ENCODE measurements at regions not wholly inside any gene's neighbourhood (a gene's known extent, or its start where the extent isn't known, plus 50 kb on each side); places are given as distances from the start of the nearest gene placed in this dataset.

DNA sequence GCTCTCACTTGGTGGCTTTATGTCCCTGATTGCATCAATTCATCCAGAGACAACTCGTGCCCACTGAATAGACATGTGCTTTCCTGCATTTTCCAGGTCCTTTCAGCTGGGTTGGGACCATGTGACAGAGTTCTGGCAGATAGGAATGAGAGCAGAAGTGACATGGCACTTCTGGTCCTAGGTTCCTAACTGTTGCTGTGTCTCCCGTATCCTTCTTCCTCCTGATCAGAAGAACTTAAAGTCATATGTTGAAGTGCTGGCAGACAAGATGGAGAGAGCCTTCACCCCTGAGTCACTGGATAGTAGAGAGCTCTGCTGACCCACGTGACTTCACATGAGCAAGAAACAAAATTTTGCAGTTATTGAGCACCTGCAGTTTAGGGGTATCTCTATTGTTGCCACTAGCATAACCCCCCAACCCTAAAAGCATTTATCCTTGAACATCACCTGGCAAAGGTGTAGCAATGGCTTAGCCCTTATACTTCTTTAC, 80.0 kb downstream of the NREP start:
- DNase-seq: no peak

DNA sequence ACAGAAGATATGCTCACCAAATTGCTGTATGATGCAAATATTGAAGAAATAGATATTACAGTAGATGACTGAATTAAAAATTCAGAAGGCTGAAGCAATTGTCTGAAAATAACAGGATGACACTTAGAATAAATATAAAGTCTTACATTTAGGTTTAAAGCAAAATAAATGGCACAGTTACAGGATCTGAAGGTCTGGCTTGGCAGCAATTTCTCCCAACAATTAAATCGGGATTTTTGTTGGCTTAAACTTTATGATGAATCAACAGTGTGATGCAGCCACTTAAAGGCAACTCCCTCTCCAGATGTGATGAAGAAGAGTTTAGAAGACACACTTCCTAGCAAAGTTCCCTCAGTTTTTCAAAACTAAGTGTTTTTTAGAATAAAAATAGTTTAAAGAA, 80.5 kb downstream of the NREP start:
- DNase-seq: no peak

DNA sequence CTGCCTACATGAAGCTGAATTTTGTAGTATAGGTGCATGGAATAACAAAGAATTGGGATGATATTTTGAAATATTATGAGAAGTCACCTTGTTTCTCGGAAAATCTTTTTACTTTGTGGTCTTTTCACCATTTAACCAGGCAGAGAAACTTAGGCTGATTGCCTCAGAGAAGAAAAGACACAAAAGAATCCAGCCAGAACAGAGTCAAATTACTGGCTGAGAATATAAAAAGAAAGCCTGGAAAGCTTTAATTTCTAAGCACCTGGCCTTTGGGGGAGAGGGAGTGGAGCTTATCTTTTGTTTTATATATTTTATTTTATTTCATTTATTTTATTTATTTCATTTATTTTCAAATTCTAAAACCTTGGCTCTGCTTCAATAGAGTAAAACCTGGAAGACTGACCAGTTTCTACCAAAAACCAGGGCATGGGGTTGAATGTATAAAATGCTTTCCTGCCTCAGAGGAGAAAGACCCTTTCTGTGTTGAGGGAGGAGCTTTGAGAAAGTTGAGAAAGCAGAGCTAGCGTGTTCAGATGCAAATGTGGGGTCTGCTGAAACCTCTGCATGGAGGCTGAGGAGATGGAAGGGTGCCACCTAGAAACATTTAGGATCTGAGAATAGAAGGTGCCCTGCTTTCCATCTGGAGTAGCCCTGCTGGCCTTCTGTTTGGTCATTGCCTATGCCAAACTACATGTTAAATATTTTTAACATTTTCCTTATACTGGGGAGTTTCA, 81.6 kb downstream of the NREP start:
- no peak for DNase-seq

DNA sequence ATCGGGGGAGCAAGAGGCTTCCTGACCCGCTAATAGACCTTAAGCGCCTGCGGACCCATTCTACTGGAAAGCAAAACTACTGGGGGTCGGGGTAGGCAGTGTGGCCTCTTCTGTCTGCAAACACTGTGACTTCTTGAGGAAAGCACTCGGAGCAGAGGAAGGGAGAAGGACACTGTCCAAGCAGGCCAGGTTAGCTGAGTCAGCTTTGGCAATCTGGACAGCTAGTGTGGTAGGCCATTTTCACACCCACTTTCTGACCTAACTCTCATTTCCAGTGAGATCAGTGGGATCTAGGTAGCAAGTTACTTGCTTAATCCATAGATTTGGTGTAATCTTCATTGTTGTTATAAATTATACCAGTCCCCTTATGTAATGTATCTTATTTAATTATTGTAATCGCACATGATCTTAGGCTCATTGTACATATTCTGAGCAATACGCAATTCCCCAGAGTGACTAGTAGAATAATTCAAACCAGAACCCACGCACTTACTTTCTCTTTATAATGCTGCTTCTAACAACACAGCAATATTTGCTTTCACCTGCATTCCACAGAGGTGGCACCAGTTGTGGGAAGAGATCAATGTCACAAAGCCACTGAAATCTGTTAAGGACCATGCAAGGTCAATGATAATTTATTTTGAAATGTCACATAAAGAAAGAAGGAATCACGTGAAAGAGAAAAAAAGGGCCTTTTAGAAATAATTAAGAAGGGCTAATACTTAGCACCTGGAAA, 82.9 kb downstream of the NREP start:
- no peak for DNase-seq

DNA sequence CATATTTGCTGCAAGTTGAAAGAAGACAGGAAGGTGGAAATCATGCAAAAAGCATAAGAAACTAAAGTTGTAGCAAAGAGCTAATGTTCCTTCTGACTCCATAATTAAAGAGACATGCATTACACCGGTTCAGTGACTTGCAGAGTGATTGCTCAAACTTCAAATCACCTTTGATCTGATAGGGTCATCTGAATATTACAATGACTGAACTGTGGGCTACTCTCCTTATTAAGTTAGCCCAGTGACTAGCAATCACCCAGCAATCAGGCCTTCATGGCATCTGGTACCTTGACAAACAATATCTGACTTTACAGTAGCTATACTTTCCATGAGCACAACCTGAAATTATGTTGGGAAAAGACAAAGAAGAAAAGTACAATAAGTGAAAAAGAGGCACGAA, 84.9 kb downstream of the NREP start:
- no peak for DNase-seq

DNA sequence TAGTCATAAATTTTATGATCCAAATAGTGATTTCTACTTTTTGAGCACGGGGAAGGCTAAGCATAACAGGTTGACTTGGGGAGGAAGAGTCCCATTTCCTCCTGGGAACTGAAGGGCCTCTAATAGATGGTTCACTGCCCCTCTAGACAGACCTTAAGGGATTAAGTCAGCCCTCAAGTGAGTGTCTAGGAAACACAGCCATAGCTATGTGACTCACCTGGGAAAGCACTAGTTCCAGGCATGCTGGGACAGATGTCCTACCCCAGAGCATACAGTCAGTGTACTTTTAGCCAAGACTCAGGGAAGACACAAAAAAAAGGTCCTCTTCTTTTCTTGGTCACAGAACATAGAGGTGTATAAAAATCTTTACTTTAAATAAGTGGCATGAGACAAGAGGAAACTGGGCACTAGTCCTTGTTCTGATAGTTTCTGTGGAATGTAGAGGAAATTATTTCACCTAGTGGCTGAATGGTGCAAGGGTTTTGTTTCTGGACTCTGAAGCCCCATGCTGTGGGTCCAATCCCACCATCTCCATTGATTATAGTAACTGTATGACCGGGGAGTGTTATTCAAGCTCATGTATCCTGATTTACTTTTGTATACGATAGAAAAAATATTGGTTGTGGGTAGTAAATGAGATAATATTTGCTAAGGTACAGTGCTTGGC, 86.0 kb downstream of the NREP start:
- no peak for DNase-seq

DNA sequence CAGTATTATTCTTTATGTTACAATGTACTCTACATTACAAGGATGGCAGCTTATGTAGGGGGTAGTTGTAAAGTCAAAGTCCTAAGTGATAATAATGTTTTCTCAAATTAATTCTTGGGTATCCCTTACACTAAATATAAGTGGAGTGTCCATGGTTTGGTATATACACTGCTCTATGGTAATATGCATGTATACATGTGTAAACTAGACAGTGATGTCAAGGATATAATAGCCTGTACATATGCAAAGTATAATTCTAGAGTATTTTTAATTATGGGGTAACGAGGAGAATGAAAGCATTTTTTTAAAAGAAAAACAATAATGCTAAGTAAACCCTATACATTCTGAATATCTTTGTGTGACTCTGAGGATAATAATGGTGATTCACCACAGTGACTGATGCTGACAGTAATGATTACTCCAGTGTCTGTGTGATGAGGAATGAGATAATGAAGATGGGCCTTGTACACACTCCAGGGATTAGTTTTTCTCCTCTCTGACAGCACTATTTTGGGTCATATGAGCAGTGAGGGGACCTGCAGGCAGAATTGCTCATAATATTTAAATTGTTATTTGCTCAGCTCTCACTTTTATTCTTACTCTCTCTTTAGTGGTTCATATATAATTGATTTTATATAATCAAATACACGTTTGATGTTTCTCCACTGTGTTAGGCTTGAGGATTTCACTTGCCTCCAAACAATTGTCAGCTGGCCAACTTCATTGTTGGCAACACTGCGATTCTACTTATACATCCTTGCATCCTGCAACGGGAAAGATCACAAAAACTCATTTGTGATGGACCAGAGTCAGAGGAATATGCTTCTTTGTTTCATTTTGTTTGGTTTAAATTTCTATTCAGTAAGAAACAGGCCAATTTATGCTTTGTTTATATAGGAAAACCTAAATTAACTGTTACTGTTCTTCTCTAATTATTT, 88.2 kb downstream of the NREP start:
- no peak for DNase-seq

DNA sequence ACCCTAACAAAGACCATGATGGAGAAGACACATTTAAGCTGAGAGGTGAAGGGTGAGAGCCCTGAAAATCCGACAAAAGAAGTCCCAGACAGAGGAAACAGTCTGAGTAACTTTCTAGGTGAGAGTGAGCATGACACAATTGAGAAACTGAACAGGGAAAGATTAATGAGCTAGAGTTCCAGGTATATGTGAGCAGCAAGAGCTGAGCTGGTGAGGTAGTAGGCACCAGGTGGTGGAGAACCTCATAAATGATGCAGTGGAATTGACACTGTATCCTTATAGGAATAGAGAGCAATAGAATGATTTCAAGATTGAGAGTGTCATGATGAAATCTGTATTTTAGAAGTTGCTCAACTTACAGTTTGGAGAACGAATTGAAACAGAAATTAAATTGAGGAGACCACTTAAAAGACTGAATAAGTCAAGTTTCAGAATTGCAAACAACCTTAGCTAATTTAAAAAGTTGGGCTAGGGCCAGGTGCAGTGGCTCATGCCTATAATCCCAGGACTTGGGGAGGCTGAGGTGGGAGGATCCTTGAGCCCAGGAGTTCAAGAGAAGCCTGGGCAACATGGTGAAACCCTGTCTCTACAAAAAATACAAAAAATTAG, 89.8 kb downstream of the NREP start:
- DNase-seq: no peak

DNA sequence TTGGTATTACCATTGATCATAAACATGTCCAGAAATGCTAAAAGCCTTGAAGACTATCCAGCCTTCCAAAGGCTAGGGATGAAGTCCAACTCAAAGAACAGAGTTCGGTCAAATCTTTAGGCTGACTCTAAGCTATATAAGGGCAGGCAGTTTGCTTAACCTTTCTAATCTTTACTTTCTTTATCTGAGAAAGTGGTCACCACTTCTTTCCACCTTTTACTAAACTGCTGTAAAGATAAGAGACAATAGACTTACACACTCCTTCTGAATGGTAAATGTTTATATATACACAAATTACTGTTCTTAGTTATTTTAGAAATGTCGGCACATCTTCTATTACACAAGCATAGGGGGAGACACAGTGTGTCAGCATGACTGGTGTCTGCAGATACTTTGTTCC, 100.4 kb downstream of the NREP start:
- DNase-seq: no peak

DNA sequence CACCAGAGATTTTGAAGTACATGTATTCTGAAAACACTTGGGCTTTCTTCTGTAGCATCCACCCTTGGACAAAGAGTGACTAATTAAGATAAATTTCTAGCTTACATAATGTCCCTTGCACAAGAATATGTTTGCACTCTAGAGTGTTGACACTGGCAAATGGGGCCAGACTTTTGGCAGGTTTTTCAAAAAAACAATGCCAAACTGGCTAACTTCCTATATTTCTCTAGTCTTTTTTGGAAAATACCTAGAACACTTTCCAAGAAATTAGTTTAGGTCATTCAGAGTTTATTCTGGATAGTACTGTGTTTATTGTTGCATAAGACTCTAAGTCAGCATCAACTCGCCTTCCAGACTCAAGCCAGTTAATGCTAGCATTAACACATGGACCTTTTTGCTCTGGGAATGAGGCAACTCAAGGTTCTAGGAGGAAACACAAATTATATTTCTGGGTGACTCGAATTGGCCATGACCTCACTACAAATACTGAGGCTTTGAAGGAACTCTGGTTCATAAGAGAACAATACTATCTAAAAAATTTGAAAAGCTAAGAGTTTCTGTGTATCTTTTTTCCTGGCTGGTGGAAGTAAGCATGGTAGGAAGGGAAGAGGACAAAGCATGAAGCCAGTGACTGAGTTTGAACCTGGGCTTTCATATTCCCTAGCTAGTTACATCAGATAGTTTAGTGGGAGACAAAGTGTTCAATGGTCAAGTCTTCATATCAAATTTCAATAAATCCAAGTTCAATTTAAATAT, 101.6 kb downstream of the NREP start:
- no peak for DNase-seq

DNA sequence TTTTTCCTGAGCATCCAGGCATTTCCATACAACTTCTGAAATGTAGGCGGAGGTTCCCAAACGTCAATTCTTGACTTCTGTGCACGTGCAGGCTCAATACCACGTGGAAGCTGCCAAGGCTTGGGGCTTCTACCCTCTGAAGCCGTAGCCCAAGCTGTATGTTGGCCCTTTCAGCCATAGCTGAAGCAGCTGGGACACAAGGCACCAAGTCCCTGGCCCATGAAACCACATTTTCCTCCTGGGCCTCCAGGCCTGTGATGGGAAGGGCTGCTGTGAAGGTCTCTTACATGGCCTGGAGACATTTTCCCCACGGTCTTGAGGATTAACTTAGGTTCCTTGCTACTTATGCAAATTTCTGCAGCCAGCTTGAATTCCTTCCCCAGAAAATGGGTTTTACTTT, 103.6 kb downstream of the NREP start:
- no peak for DNase-seq

DNA sequence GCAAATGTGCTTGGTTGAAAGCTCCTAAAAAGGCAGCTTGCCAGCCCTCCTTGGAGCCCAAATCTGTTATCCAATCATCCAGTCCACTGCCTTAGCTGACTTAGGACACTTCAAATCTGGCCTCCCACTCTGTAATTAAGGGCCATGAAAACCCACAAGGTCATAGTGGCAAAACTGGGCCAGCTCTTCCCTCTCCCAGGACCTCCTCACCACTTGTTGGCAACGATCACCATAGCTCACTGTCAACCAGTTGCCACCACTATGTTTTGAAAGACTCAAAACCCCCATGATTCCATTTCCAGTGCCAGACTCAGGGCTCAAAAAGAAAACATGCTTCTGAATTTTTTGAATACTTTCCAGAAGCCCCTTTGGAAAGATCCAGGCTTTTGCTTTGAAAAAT, 107.5 kb downstream of the NREP start:
- no peak for DNase-seq

DNA sequence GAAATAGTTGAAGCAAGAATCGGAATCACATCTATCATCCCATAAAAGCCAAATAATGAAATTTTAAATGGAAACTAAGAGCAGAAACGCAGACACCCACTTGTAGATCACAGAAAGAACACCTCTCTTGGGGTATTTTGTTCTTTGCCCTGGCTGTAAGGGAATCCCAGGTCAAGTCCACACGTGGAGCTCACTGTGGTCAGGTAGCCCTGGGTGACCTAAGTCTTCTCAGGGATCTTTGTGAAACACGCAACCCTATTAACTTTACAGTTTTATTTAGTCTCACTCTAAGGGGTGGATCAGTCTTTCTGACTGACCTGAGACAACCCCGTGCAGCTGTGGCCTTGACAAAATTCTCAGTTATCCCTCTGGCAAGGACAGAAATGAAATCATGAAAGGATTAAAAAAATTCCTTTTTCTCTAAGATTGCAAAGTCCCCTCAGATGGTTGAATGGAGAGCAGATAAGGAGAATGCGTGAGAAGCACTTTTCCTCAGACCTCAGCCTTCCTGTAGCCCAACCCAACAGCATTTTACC, 111.6 kb downstream of the NREP start:
- DNase-seq: no peak

DNA sequence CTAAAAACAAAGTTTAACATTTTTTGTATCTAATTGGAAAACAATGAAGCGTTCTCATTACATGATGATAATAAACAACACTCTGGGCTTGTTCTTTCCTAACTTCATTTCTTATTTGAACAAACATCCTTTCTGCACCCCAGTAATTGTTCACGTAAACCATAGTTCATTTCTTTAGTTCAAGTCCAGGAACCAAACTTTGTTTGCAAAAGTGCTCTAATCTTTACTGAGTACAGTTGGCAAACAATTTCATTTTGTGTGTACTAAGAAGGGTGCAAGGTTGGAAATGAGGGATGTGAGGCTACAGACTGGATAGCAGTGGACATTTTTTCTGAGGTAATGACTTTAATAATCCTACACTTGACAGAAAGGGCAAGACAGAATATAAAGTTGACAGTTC, 113.5 kb downstream of the NREP start:
- no peak for DNase-seq

DNA sequence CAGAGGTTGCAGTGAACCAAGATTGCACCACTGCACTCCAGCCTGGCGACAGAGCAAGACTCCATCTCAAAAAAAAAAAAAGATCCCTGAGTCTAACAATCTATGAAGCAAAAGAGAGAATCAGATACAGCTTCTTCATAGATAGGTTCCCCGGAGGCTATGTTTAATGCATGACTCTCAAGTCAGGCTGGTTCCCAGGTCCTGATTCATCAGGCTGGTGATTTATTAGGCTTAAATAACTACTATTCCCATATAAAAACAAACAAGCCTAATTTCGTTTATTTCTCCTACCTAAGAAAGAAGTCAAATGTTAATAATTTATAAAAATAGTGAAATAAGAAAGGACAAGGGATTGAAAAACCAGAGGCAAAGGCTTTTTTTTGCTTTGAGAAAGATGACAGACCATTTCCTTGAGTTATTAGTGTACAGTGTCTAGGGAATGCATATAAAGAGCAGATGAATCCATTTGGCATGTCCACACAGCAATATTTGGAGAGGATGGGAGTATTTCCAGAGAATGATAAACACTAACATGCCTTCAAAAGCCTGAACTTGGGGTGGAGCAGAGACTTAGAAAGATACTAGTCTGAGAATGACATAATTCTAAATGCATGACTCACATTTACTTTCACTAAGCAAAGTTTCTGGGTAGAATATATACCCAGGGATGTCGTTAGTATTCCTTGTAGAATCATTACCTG, 115.3 kb downstream of the NREP start:
- no peak for DNase-seq

DNA sequence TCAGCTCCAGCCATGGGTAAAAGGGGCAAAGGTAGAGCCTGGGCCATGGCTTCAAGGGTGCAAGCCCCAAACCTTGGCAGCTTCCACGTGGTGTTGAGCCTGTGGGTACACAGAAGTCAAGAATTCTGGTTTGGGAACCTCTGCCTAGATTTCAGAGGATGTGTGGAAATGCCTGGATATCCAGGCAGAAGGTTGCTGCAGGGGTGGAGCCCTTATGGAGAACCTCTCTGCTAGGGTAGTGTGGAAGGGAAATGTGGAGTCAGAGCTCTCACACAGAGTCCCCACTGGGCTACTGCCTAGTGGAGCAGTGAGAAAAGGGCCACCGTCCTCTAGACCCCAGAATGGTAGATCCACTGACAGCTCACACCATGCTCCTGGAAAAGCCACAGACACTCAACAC, 117.1 kb downstream of the NREP start:
- DNase-seq: no peak

DNA sequence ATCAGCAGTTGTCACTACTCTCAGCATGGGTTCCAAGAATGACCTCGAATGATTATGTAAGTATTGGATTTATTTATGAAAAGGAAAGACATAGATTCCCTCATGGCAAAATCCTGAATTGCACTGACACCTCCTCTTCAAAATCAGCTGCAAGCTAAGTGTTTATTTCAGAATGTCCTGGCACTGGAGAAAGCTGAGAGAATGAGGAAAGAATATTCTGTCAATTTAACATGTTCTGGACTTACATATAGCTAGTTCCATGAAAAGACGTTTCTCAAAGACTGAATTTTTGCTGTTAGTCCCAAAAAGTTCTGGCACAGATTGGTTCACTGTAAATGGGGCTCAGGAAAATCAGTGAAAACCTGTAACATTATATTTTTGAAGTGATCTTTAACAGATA, 120.3 kb downstream of the NREP start:
- DNase-seq: no peak

DNA sequence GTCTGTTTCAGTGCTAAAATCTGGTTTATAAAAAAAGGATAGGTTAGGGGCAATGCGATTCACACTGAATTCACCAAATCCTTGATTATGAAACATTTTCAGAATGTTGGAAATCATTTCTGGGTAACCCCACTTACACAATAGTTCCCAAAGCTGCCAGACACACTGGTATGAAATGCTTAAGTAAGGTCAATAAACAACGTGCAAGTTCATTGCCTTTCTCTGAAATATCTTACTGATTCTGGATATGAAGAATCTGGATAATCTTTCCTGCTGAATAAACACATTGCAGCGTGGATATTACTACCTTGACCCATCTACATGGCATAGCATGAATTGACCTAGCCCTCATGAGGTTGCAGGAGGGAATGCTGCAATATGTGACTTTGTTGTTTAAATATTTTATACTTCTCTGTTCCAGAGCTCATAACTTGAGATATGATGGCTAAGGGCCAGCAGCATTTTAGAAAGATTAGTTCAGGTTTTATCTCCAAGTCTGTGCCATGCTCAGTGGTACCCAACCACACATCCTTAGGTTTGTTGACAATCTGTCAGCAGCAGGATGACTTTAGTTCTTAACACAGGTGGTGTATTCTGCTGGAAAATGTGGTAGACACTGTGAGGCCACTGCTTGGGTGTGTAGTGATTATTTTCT, 121.0 kb downstream of the NREP start:
- DNase-seq: no peak

DNA sequence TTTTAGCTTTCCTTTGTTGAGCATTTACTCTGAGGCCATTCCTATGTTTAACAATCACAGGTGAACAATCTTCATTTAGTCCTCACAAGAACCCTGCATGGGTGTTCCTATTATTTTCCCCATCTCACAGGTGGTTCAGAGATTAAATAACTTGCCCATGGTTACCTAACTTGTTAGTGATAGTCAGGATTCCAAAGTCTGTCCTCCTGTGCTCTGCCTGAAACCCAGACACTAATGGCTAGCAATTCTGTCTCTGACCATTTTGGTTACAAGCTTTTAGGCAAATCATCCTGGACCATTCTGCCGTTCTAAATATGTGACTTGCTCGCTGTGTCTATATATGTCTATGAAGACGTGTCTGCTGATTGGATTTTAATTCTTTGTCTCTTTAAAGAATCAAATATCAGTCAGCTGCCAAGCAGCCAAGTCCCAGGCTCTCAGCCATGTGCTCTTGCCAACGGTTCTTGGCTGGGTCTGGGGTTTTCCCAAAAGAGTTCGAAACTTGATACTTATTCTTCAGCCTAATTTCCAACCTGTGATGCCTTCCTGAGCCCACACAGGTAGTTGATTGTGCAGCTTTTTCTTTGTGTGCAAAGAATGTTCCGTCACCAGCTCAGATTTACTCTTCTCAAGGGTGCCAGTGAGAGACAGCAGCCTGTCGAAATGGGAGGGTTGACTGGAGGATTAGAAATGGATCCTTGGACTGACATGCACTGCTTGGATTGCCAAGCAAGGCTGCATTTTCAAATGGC, 121.7 kb downstream of the NREP start:
- no peak for DNase-seq
